Nephron progenitor cell (in vitro differentiated cells): ENCODE measurements at regions not wholly inside any gene's neighbourhood (a gene's known extent, or its start where the extent isn't known, plus 50 kb on each side); places are given as distances from the start of the nearest gene placed in this dataset.

Experiments
- DNase-seq: peaks from one replicate; pipeline ENCODE4 v3.0.0; 2021
- H3K27ac Mint-ChIP-seq: 2 replicates; pipeline ENCODE4 v1.8.0; 2021; ENCODE audit warnings: mild to moderate bottlenecking, moderate library complexity, mixed read lengths
- H3K27me3 Mint-ChIP-seq: 2 replicates; pipeline ENCODE4 v1.8.0; 2021; ENCODE audit warnings: mild to moderate bottlenecking, low read depth, mixed read lengths; ENCODE audit not compliant: poor library complexity
- H3K36me3 Mint-ChIP-seq: 2 replicates; pipeline ENCODE4 v1.8.0; 2021; ENCODE audit warnings: low read depth, mixed read lengths
- H3K4me1 Mint-ChIP-seq: 2 replicates; pipeline ENCODE4 v1.8.0; 2021; ENCODE audit warnings: mixed read lengths
- H3K4me3 Mint-ChIP-seq: 2 replicates; pipeline ENCODE4 v1.8.0; 2021; ENCODE audit warnings: mild to moderate bottlenecking, moderate library complexity, mixed read lengths
- H3K9me3 Mint-ChIP-seq: 2 replicates; pipeline ENCODE4 v1.8.0; 2021; ENCODE audit warnings: mild to moderate bottlenecking, moderate library complexity, mixed read lengths
- CTCF ChIP-seq: fragments of 200-600 bp; sonication (generic); IDR thresholded peaks from 2 replicates; pipeline ENCODE4 v1.5.0; 2021; ENCODE audit warnings: antibody characterized with exemption

- H3K36me3 Mint-ChIP-seq, result peaks cover under 1% of the 10 kb centered on the region
- DNase-seq, result no peak
- no peak overlapping the region for H3K27ac Mint-ChIP-seq
- H3K4me3 Mint-ChIP-seq, result no peak overlapping the region
- peaks cover 7% of the 10 kb centered on the region for H3K4me1 Mint-ChIP-seq
- H3K9me3 Mint-ChIP-seq, result peaks cover 4% of the 10 kb centered on the region
- H3K27me3 Mint-ChIP-seq, result no peaks in the 10 kb centered on the region
- TF ChIP-seq CTCF, result no peak
These were observed 76.3 kb upstream of the SLC44A3 start for GRCh38 chr1:94743862-94744261.

DNA sequence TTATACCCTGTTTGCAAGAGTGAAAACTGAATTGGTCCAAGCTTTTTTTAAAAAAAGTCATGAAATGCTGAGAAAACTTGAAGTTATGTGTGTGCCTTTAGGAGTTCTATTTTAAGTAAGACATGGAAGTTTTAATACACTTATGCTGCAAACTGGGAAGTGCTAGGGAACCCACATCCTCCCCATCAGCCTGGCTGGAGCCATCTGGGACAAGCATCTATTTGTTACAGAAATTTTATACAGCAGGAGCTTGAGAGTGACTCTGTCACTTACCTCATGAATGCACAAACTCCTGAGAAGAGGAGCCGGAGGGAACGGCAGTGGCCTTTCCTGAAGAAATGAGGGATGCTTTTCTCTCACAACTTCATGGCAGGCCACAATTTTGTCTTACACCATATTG lies 78.2 kb upstream of the SLC44A3 start:
- Mint-ChIP-seq H3K4me1 (peaks cover 7% of the 10 kb centered on the region), H3K36me3 (no peaks in the 10 kb centered on the region), H3K27me3 (no peaks in the 10 kb centered on the region), H3K4me3 (no peak overlapping the region), H3K9me3 (no peaks in the 10 kb centered on the region), H3K27ac (no peak overlapping the region)
- DNase-seq, result no peak
- no peak for TF ChIP-seq CTCF

DNA sequence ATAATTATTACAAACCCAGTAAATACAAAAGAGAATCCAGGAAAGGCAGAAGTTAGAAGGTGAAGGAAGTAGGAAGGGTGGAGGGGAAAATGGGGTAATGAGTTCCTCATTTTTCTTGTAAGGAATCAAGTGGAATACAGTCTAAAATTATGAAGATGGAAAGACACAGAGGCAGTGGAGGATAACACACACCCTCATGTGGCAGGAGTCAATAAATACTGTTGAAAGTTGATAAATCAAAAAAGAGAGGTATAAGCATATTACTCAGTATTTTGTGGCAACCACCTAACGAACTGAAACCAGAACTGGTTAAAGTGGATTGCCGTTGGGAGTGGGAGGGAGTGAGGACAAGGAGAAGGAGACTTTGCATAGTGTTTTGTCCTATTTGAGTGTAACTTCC lies 78.6 kb upstream of the SLC44A3 start:
- H3K36me3 Mint-ChIP-seq, result no peaks in the 10 kb centered on the region
- H3K4me3 Mint-ChIP-seq, result no peak overlapping the region
- no peak for DNase-seq
- no peaks in the 10 kb centered on the region for H3K9me3 Mint-ChIP-seq
- H3K27ac Mint-ChIP-seq, result no peak overlapping the region
- peaks cover 3% of the 10 kb centered on the region for H3K4me1 Mint-ChIP-seq
- H3K27me3 Mint-ChIP-seq, result no peaks in the 10 kb centered on the region
- TF ChIP-seq CTCF, result no peak

DNA sequence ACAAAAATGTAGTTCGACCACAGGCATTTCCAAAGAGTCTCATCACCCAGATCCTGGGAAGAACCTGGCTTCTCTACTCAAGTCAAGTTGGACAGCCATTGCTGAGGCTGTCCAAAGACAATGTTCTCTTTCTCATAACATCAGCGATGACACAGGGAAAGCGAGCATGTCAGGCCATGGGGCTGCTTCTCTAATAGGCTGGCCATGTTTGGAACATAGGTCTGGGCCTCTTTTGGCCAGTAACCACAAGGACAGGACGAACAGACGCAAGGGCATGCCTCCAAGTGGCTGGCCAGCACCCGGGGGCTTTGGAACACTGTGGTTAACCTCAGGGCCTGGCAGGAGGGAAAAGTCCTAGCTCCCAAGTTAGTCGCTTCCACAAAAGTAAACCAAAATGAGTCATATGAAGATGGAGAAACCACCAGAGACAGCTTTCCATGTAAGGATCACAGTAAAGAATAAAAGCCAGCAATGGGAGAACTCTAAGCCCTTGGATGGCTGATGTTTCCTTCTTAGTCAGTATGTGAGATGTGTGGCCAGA lies 80.6 kb upstream of the SLC44A3 start:
- no peaks in the 10 kb centered on the region for H3K36me3 Mint-ChIP-seq
- H3K4me1 Mint-ChIP-seq, result peaks cover 14% of the 10 kb centered on the region
- DNase-seq, result no peak
- no peak overlapping the region for H3K27ac Mint-ChIP-seq
- no peak for TF ChIP-seq CTCF
- H3K4me3 Mint-ChIP-seq, result no peak overlapping the region
- no peaks in the 10 kb centered on the region for H3K27me3 Mint-ChIP-seq
- no peaks in the 10 kb centered on the region for H3K9me3 Mint-ChIP-seq

GRCh38 chr1:94738371-94738770 lies 81.8 kb upstream of the SLC44A3 start:
- Mint-ChIP-seq H3K27ac (no peak overlapping the region), H3K4me1 (peaks cover 15% of the 10 kb centered on the region), H3K4me3 (no peak overlapping the region), H3K9me3 (no peaks in the 10 kb centered on the region), H3K27me3 (no peaks in the 10 kb centered on the region), H3K36me3 (no peaks in the 10 kb centered on the region)
- TF ChIP-seq CTCF, result no peak
- no peak for DNase-seq

DNA sequence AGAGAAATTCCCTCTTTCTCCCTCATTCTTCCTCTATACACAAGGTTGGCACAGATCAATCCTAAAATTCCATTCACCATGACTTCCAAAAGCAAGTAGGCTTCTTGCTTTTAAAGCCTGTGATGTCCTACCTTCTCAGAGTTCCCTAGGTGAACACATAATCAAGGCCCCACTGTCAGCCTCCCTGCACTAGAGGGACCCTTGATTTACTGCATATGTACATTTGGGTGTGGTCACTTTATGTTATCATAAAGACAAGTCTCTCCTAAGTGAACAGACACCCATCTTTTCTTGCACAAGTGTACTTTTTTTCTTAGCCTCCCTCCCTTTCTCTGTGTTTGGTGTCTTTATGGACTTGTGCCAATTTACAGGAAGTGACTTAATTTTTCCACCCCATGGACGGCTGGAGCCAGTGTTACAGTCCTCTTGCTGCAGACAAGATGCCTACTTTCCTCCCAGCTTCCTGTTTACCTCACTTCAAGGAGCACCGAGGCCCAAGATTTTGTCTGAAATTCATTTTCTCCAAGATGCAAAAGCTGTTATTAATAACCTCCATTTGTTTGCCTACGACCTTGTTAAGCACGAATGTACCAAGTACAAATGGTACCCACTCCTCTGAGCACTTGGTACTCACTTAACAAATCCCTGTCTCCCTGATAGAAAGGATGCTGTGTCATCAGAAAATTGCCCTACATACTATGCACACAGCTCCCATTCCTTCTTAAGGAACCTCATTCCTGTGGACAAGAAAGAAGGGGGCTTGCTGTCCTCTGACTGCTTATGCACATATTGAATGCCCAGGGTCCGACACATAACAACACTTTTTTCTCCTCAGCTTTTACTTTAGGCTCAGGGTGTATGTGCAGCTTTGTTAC lies 82.8 kb upstream of the SLC44A3 start:
- Mint-ChIP-seq H3K4me3 (no peak overlapping the region), H3K9me3 (no peaks in the 10 kb centered on the region), H3K4me1 (peaks cover 15% of the 10 kb centered on the region), H3K36me3 (no peaks in the 10 kb centered on the region), H3K27ac (no peak overlapping the region), H3K27me3 (no peaks in the 10 kb centered on the region)
- no peak for DNase-seq
- no peak for TF ChIP-seq CTCF
